ENCODE measurements at regions not wholly inside any gene's neighbourhood (a gene's known extent, or its start where the extent isn't known, plus 50 kb on each side); places are given as distances from the start of the nearest gene placed in this dataset.

- TF ChIP-seq POLR2A (IDR thresholded peaks at IDR 0.05; ENCODE audit: low read depth, low read length) (no peak), POLR2AphosphoS5 (IDR thresholded peaks at IDR 0.05; ENCODE audit: insufficient read depth, low read depth, low read length) (no peak), EZH2 (IDR thresholded peaks at IDR 0.05; ENCODE audit: borderline replicate concordance, low read depth, low read length, severe bottlenecking) (no peak)
Measured at GRCh38 chr5:30926218-30926617, 267.3 kb upstream of the CDH6 start.

All from endothelial cell of umbilical vein (primary cell).